KOPT-K1 (cell line): ENCODE measurements at regions not wholly inside any gene's neighbourhood (a gene's known extent, or its start where the extent isn't known, plus 50 kb on each side); places are given as distances from the start of the nearest gene placed in this dataset.

ENCODE experiments used
- H3K27ac ChIP-seq: fragments of 200-600 bp; sonication (generic); 2 replicates; pipeline ENCODE4 v1.5.1; 2016; ENCODE audit warnings: antibody characterized with exemption, mild to moderate bottlenecking, low read depth, low read length; ENCODE audit not compliant: poor library complexity, severe bottlenecking
- H3K36me3 ChIP-seq: fragments of 200-600 bp; sonication (generic); 2 replicates; pipeline ENCODE4 v1.5.1; 2017; ENCODE audit warnings: antibody characterized with exemption, mild to moderate bottlenecking, low read length, moderate library complexity; ENCODE audit not compliant: insufficient read depth
- H3K9me3 ChIP-seq: fragments of 200-600 bp; sonication (generic); 2 replicates; pipeline ENCODE4 v1.5.1; 2017; ENCODE audit warnings: antibody characterized with exemption, low read length, mild to moderate bottlenecking; ENCODE audit not compliant: insufficient read depth, poor library complexity, severe bottlenecking

DNA sequence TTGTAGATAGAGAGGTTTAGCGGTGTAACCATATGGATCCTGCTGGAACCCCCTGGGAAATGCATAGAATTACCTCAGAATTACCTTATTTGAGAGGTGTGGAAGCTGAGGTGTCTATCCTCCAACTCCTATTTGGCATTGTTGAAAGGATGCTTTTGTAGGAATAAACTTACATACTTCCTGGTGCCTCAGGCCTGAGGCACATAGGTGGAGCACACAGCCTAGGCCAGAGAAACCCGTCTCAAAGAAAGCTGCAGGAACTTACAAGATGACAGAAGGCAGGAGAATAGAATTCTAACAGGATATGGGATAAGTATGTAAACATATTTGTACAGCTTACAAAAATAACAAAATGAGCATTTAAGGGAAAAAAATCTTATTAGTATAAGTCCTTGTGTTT is 1507.2 kb upstream of the ZEB2 start:
- no peaks in the 10 kb centered on the region for H3K9me3 ChIP-seq
- no peaks in the 10 kb centered on the region for H3K36me3 ChIP-seq

GRCh38 chr2:146025519-146025918 is 1505.6 kb upstream of the ZEB2 start:
- Histone ChIP-seq H3K27ac (no peak overlapping the region), H3K9me3 (no peaks in the 10 kb centered on the region), H3K36me3 (no peaks in the 10 kb centered on the region)

More for the DNA sequence above, 1507.2 kb upstream of the ZEB2 start:
- H3K27ac ChIP-seq: no peak overlapping the region

DNA sequence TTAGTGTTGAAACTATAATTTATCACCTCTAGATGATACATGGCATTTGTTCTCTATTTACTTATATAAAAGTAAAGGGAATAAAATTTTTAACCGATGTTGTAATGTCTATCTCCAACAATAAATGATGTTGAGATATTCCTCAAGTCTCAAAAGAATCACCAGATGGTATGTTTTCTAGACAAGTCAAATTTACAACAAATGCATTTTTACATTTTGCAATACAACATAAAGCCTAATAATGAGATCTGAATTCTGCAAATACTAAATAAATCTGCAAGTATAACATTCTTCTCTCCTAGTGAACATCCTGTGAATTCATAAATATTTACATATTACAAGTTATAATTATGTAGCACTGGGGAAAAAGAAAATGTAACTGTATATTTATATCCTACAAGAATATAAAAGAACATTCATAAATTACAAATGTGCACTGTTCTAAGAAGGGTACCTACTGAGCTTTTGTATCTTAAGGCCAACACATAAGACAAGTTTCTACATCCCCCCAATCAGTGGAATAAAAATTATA is 1504.4 kb upstream of the ZEB2 start:
- Histone ChIP-seq H3K9me3 (no peaks in the 10 kb centered on the region), H3K27ac (no peak overlapping the region), H3K36me3 (no peaks in the 10 kb centered on the region)

GRCh38 chr2:146004462-146004861 is 1484.5 kb upstream of the ZEB2 start:
- no peak overlapping the region for H3K27ac ChIP-seq
- H3K36me3 ChIP-seq: no peaks in the 10 kb centered on the region
- no peaks in the 10 kb centered on the region for H3K9me3 ChIP-seq

GRCh38 chr2:146003337-146003736 is 1483.4 kb upstream of the ZEB2 start:
- no peaks in the 10 kb centered on the region for H3K9me3 ChIP-seq
- H3K27ac ChIP-seq: no peak overlapping the region
- no peaks in the 10 kb centered on the region for H3K36me3 ChIP-seq

DNA sequence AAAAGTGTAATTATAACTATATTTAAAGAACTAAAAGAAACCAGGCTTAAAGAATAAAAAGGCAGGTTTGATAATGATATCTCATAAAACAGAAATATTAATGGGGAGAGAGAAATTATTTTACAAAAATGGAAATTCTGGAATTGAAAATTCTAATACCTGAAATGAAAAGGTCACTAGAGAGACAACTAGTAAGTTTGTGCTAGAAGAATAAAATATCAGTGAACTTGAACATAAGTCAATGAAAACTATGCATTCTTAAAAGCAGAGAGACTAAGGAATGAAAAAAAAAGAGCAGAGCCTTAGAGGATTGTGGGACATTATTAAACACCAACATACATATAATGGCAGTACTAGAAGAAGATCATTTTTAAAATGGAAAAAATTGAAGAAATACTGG is 1475.0 kb upstream of the ZEB2 start:
- H3K9me3 ChIP-seq: no peaks in the 10 kb centered on the region
- H3K27ac ChIP-seq: no peak overlapping the region
- no peaks in the 10 kb centered on the region for H3K36me3 ChIP-seq

GRCh38 chr2:145992572-145992971 is 1472.7 kb upstream of the ZEB2 start:
- Histone ChIP-seq H3K9me3 (no peaks in the 10 kb centered on the region), H3K27ac (no peak overlapping the region), H3K36me3 (no peaks in the 10 kb centered on the region)

- no peaks in the 10 kb centered on the region for H3K36me3 ChIP-seq
- H3K27ac ChIP-seq: no peak overlapping the region
- H3K9me3 ChIP-seq: no peaks in the 10 kb centered on the region
Measured at GRCh38 chr2:145987793-145988192, 1467.9 kb upstream of the ZEB2 start.

- Histone ChIP-seq H3K27ac (no peak overlapping the region), H3K9me3 (no peaks in the 10 kb centered on the region), H3K36me3 (no peaks in the 10 kb centered on the region)
Measured at GRCh38 chr2:145985517-145985916, 1465.6 kb upstream of the ZEB2 start.

DNA sequence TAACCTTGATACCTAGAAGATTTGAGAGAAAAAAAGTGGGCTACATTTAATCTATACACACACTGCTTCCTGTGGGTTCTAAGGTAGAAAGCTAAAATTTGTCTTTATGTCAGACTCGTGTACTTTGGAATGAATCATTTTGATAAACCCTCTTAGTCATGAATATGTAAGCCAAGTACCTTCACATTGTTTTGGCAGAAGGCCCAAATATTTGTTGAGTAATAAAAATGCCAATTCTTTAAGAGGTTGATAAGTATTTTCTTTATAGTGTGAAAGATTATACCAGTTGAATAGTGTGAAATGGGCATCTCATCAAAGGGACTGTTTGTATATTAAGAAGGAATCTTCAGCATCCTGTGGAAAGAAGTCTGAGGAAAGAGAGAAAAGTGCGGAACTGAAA is 1464.7 kb upstream of the ZEB2 start:
- no peak overlapping the region for H3K27ac ChIP-seq
- H3K9me3 ChIP-seq: no peaks in the 10 kb centered on the region
- H3K36me3 ChIP-seq: no peaks in the 10 kb centered on the region

GRCh38 chr2:145980318-145980717 is 1460.4 kb upstream of the ZEB2 start:
- Histone ChIP-seq H3K36me3 (no peaks in the 10 kb centered on the region), H3K27ac (no peak overlapping the region)

DNA sequence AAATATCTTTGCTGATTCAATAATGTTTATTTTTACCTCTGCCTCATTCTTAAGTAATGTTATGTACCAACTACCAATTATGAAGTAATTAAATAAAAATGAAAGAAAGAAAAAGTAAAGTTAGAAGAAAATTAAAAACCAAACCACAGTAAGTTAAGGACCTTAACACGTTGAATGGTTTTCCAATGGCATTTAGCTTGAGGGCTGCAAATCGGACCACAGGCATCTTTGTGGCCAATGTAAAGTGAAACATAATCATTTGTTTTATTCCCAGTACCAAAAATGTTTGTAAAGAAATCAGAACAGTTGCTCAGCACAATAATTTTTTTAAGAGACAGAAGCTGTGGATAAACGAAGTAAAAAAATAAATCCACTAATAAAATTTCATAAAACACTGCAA is 1455.5 kb upstream of the ZEB2 start:
- Histone ChIP-seq H3K36me3 (no peaks in the 10 kb centered on the region), H3K9me3 (no peaks in the 10 kb centered on the region), H3K27ac (no peak overlapping the region)

More at GRCh38 chr2:145980318-145980717, 1460.4 kb upstream of the ZEB2 start:
- no peaks in the 10 kb centered on the region for H3K9me3 ChIP-seq

DNA sequence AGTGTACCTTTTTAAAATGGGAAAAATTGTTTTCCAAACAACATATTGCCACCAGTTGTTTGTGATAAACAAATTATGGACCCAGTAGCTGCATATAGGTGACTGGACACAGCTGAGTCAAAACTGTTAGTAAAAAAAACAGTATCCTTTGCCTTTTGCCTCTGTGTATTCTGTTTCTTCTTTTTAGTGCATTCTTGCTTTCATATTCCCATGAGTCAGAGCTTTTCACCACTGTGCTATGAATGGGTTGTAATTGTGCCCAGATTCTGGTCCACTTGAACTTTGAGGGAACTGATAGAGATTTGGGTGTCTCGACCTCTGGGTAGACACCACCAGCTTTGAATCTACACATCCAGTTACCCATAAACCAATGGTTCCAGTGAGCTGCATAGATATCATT is 1441.9 kb upstream of the ZEB2 start:
- no peaks in the 10 kb centered on the region for H3K36me3 ChIP-seq

DNA sequence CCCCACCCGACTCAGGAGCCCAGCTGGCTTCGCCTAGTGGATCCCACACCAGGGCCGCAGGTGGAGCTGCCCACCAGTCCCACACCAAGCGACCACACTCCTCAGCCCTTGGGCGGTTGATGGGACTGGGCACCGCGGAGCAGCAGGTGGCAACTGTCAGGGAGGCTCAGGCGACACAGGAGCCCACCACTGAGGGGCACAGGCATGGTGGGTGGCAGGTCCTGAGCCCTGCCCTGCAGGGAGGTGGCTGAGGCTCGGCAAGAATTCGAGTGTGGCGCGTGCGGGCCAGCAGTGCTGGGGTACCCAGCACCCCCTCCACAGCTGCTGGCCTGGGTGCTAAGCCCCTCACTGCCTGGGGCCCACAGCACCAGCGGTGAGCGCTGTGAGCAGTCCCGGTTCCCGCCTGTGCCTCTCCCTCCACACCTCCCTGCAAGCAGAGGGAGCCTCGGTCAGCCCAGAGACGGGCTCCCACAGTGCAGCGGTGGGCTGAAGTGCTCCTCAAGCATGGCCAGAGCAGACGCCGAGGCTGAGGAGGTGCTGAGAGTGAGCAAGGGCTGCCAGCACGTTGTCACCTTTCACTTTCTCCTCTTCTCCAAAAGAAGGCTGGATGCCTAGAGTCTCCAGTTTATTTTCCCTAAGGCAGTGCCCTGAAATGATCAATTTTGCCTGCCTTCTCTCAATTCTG is 1440.7 kb upstream of the ZEB2 start:
- Histone ChIP-seq H3K9me3 (no peaks in the 10 kb centered on the region), H3K36me3 (no peaks in the 10 kb centered on the region), H3K27ac (no peak overlapping the region)

More for the DNA sequence above, 1441.9 kb upstream of the ZEB2 start:
- no peaks in the 10 kb centered on the region for H3K9me3 ChIP-seq
- H3K27ac ChIP-seq: no peak overlapping the region

DNA sequence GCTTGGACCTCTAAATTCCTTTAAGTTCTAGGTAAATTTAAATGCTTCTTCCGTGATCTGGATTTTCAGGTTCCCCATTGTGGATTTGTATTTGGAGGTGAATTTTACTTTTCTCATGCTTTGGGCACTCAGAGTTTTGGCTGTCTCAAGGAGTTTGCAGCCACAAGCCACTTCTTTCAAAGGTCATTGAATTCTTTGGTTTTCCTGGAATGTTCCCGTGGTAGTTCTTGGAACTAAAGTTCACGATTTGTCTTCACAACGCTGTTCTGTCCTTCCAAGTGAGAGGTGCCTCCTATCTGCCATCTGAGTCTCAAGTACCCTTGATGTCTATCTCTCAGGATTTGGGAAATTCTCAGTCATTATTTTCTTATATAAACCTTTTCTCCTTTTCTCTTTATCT is 1438.7 kb upstream of the ZEB2 start:
- no peak overlapping the region for H3K27ac ChIP-seq
- H3K9me3 ChIP-seq: no peaks in the 10 kb centered on the region

DNA sequence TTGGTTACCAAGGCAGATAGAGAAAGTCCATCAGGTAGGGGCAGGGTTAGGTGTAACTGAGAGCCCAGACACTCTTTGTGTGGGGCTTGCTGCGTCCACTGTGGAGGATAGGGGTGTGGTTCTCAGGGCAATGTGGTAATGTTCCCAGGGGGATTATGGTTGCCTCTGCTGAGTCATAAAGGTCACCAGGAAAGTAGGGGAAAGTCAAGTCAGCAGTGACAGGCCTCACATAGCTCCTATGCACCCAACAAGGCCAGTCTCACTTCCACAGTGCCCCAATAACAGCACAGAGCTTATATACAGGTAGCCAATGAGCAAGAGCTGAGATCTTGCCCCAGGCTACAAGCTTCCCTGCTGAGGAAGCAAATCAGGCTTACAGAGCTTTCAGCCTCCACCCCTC is 1438.0 kb upstream of the ZEB2 start:
- Histone ChIP-seq H3K36me3 (no peaks in the 10 kb centered on the region), H3K27ac (no peak overlapping the region), H3K9me3 (no peaks in the 10 kb centered on the region)

More for the DNA sequence above, 1438.7 kb upstream of the ZEB2 start:
- H3K36me3 ChIP-seq: no peaks in the 10 kb centered on the region
